H7 (cell line): ENCODE measurements at regions not wholly inside any gene's neighbourhood (a gene's known extent, or its start where the extent isn't known, plus 50 kb on each side); places are given as distances from the start of the nearest gene placed in this dataset.
A peak's percentile ranks its signal among the peaks of the same experiment; 100 is the strongest.
"Not testable (repeated sequence)": the region's sequence is repeated elsewhere in the genome, so short reads cannot be mapped to it uniquely, and the experiment has no call there.

Source experiments
- DNase-seq: peaks from one replicate; pipeline ENCODE4 v3.0.0; 2012
- H3K27me3 ChIP-seq: 2 replicates; pipeline ENCODE4 v1.6.0; 2011; ENCODE audit warnings: mild to moderate bottlenecking, low read length; ENCODE audit not compliant: control insufficient read depth, insufficient read depth
- H3K36me3 ChIP-seq: replicated peaks from 2 replicates; pipeline ENCODE4 v1.5.1; 2011; ENCODE audit warnings: low read length; ENCODE audit not compliant: control insufficient read depth, insufficient read depth
- H3K4me3 ChIP-seq: 2 replicates; pipeline ENCODE4 v1.5.1; 2011; ENCODE audit warnings: low read depth, mild to moderate bottlenecking, control low read depth, low read length, moderate library complexity; ENCODE audit not compliant: insufficient read depth

DNA sequence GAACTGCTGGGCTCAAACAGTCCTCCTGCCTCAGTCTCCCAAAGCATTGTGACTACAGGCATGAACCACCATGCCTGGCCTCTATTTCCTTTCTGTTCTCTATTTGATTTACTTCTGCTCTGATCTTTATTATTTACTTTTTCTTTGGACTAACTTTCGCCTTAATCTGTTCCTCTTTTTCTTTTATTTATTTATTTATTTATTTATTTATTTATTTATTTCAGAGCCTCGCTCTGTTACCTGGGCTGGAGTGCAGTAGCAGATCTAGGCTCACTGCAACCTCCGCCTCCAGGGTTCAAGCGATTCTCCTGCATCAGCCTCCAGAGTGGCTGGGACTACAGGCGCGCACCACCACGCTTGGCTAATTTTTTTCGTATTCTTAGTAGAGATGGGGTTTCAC, 1158.3 kb upstream of the GOT2 start:
- H3K27me3 ChIP-seq = no peaks in the 10 kb centered on the region
- no peak overlapping the region for H3K4me3 ChIP-seq
- H3K36me3 ChIP-seq = no peaks in the 10 kb centered on the region
- DNase-seq = no peak

DNA sequence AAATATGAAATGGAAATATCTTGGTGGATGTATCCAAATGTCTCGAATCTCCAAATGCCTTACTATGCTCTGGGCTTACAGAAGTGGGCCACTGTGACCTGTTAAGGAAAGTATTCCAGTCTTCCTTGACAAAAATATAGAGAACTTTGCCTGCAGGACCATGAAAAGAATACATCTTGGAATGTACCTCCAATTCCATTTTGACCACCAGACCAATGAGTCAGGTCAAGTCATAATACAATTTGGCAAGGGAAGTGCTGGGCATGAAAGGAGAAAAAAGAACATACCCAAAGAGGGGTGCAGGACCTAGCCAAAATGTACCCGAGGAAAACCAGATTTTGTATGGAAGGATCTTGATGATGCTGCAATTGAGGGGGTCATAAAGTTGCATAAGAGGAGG, 1153.7 kb upstream of the GOT2 start:
- Histone ChIP-seq H3K27me3 (no peaks in the 10 kb centered on the region), H3K4me3 (no peak overlapping the region), H3K36me3 (no peaks in the 10 kb centered on the region)
- DNase-seq = no peak

DNA sequence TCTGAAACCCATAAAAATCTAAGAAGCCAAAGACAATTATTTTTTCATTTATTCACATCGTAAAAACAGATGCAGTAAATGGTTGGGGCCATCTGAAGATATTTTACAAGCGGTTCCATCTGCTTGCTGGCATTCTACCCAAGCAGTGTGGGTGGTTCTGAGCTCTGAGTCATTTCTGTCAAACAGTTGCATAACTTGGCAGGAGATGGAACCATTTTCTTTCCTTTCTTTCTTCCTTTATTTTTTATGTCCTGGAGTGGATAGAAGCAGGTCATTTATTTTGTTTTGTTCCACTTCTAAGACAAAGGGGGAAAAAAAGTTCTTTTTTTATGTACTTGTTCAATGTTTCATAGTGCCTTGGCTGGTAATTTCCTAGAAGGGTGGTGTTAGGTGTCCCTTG, 1151.9 kb upstream of the GOT2 start:
- H3K36me3 ChIP-seq = no peaks in the 10 kb centered on the region
- no peak for DNase-seq
- H3K27me3 ChIP-seq = no peaks in the 10 kb centered on the region
- no peak overlapping the region for H3K4me3 ChIP-seq

DNA sequence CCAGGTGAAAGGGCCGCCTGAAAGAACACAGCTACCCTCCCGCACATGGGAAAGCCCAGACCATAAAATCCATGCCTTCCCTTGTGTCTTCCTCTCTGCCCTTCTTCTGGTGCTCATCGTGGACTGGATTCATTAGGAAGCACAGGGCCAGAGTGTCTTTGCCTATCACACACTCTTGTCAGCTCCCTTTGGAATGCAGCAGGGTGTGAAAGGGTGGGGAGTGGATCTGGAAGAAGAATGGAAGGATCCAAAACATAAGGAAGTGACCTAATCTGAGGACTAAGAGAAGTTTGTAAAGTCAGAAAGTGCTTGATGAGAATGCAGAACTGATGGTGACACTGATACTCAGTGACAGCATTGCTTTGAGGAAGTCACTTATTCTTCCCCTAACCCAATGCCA, 1147.3 kb upstream of the GOT2 start:
- H3K4me3 ChIP-seq = no peak overlapping the region
- no peaks in the 10 kb centered on the region for H3K27me3 ChIP-seq
- no peaks in the 10 kb centered on the region for H3K36me3 ChIP-seq
- DNase-seq = no peak

DNA sequence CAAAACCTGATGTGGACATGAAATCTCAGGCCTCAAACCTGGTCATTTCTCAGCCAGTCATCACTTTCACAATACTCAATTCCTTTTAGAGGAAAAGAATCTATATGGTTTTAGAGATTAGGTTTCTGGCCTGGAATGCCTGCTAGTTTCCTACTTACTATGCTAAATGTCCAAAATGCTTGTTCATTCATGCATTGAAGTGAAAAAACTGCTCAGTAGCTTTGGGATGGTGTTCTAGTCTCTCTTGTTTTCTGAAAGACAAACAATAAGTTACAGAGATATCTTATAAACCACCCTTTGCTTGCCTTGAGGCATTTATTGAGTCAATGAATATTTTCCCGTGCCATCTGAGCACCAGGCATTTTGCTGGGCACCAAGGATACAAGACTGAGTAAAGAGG, 1146.5 kb upstream of the GOT2 start:
- H3K36me3 ChIP-seq = no peaks in the 10 kb centered on the region
- H3K27me3 ChIP-seq = no peaks in the 10 kb centered on the region
- H3K4me3 ChIP-seq = no peak overlapping the region
- no peak for DNase-seq

DNA sequence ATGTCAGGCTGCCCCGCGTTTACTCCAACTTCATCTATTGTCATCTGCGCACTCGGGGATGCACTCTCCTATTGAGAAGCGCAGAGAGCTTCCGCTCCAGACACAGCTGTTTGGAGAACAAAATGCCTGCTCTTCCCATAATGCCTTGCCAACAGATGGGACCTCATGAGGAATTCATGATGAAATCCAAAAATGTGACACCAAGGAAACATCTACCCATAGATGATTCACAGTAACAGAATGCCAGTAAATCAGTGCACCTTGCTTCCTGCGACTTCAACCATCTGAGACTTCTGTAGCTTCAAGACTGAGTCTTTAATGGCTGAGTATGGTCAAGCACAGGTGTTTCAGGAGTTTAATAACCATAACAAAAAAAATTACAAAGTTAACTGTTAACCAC, 1144.9 kb upstream of the GOT2 start:
- no peak overlapping the region for H3K4me3 ChIP-seq
- no peak for DNase-seq

DNA sequence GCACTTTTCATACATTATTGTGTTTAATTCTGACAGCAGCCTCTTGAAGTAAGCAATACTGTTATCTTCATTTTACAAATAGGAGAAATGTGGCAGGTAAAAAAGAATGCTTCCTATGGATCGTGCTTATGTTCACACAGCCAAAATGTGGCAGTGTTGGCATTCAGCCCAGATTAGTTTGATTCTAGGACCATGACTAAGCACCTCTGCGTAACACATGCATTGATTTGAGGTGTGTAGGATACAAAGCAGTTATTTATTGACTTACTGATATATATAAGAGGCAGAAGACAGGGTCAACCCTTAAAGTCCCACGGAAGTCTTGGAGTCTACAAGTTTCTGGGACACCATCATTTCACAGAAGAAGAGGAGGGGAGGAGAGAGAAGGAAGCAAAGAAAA, 1144.4 kb upstream of the GOT2 start:
- Histone ChIP-seq H3K27me3 (no peaks in the 10 kb centered on the region), H3K36me3 (no peaks in the 10 kb centered on the region), H3K4me3 (no peak overlapping the region)
- DNase-seq = no peak

More for the DNA sequence above, 1144.9 kb upstream of the GOT2 start:
- no peaks in the 10 kb centered on the region for H3K27me3 ChIP-seq
- no peaks in the 10 kb centered on the region for H3K36me3 ChIP-seq

DNA sequence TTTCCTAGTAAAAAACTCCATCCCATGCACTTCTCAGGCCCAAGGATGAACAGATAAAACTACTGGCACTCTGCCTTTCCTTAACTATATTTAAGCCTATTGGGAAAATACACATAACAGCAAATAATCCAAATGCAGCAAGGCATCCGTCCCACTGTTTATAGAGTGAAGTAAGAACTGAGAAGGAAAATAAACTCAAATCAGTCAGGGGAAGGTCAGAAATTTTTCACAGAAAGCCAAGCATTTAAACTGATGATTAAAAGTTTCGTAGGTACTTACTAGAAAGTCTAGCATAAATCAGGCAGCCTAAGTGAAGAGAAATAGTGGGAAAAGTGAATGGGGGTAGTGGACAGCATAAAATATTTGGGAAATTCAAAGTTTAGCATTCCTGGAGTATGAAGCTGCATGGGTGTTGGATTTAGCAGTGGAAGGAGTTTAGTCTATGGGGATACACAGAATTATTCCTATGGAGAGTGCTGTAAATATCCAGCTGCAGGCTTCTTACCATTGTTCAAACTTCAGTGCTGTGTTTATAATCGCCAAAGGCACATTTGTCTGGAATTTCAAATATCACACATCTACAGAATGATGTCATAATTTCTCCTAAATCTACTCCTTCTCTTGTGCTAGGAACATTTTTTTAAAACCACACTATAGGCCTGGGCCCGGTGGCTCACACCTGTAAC, 1131.0 kb upstream of the GOT2 start:
- Histone ChIP-seq H3K4me3 (no peak overlapping the region), H3K36me3 (no peaks in the 10 kb centered on the region)
- DNase-seq = no peak

DNA sequence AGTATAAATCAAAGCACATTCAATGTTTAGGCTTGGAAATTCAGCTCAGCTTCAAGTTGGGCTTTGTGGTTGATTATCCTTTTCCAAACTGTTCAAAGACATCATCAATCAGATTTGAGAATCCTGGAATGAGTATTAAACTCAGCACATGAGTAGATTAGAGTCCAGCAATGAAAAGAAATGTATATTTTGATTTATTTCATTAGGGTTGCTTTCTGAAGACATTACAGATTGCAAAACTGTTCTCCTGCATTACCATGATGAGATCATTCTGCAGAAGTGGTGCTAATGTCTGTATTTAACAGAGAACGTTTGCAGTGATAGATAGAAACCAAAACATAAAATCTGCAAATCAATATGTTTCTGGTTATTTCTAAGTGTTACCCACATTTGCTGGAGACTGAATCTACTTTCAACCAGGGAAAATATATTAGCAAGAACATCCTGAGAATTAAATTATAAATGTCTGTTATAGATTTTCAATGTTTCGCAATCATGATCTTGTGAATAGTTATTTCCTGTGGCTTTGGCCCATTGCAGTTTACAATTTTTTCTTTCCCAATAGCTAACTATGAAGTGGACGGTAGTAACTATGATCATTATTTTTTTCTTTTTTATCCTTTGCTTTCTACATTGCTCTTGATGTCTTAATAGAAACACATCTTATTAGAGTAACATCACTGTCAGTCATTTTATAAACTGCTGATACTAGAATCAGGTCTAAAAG, 1125.7 kb upstream of the GOT2 start:
- no peak for DNase-seq
- no peak overlapping the region for H3K4me3 ChIP-seq
- no peaks in the 10 kb centered on the region for H3K27me3 ChIP-seq
- no peaks in the 10 kb centered on the region for H3K36me3 ChIP-seq

More for the DNA sequence above, 1131.0 kb upstream of the GOT2 start:
- no peaks in the 10 kb centered on the region for H3K27me3 ChIP-seq

DNA sequence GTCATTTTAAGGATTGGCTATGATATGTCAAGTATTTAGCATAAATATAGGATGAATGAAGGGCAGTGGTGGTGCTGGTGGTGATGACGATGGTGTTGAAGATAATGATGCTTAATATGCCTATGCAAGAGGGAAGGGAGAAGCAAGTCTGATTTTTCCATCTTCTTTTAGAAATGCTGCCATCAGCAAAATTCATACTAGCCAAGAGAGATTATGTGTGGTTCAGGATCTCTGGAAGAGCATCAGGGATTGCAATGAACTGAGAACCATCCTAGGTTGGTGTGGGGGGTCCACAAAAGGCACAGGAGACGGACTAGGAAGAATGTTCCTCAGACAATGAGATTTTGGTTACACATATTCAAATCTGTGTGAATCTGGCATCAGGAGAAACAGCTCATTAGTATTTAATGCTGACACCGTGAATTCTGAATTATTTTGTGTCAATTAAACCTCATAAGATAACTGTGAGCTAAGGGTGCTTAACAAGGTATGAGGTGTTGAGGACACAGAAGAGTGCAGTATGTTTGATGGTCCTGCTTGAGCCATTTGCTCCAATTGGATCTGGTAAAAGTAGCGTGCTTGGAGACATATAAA, 1120.8 kb upstream of the GOT2 start:
- no peak for DNase-seq
- Histone ChIP-seq H3K4me3 (no peak overlapping the region), H3K36me3 (no peaks in the 10 kb centered on the region), H3K27me3 (no peaks in the 10 kb centered on the region)

DNA sequence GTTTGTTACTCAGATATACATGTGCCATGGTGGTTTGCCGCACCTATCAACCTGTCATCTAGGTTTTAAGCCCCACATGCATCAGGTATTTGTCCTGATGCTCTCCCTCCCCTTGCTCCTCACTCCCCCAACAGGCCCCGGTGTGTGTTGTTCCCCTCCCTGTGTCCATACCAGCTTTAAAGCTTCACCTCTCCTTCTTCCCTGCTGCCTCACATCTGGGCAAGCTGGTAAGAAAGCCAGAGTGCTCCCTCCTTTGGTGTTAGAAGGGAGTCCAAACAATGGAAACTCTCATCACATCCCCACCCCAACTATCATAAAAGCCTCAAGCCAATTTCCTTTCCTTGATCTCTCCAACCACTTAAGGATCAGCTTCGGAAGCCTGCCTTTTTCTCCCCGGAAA, 1115.6 kb upstream of the GOT2 start:
- Histone ChIP-seq H3K36me3 (no peaks in the 10 kb centered on the region), H3K27me3 (no peaks in the 10 kb centered on the region), H3K4me3 (no peak overlapping the region)
- peak; percentile 11 for DNase-seq

DNA sequence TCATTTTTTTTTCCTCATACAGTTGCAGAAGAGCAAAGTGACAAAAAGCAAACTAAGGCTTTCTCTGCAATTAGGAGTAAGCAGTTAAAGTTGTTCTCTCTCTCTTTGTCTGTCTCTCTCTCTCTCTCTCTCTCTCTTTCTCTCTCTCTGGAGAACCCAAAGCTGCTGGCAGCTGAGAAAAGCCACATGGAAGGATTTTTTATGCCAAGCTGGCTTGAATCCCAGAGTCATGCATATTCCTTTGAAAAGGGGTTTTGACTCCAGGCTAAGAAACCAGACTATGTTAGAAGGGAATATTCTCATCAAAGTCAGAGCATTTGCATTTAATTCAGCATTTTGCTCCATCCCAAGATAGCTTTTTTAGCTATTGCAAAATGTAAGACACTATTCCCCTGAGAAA, 1114.2 kb upstream of the GOT2 start:
- no peak for DNase-seq
- Histone ChIP-seq H3K4me3 (no peak overlapping the region), H3K27me3 (no peaks in the 10 kb centered on the region), H3K36me3 (no peaks in the 10 kb centered on the region)

DNA sequence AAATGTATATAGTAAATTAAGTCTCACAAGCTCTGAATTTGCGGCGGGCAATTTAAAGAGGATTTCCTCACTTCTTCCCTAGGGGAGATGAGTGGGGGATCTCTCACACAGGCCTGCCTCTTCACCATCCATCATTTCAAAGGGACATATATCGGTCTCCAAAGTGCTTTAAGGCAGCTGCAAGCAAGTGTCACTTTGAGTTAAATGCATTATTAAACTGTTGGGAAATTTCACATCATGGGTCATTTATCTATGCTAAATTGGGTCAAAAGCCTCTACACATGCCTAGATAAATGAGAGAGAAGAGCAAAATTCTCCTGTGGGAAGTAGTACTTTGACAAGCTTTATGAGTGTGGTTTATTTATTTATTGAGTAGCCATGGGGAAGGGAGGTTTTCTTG, 1106.1 kb upstream of the GOT2 start:
- H3K36me3 ChIP-seq = no peaks in the 10 kb centered on the region
- H3K4me3 ChIP-seq = no peak overlapping the region
- H3K27me3 ChIP-seq = no peaks in the 10 kb centered on the region
- DNase-seq = no peak

DNA sequence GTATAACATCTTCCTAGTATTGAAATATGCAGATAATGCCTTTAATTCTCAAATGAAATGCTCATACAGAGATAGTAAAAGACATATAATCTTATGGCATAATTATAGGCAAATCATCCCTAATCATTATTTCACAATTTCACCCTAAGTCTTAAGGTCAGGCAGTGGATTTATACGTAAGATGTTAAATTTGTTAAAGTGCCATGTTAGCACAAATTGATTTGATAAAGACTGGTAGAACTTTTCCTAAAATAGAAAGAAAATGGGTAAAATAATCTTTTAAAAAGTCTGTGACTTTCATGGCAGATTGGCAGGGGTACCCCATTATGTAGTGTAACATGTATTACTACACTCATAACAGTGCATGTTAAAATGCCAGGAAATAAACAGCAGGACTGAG, 1092.7 kb upstream of the GOT2 start:
- H3K4me3 ChIP-seq = no peak overlapping the region
- DNase-seq = no peak
- no peaks in the 10 kb centered on the region for H3K27me3 ChIP-seq
- no peaks in the 10 kb centered on the region for H3K36me3 ChIP-seq

DNA sequence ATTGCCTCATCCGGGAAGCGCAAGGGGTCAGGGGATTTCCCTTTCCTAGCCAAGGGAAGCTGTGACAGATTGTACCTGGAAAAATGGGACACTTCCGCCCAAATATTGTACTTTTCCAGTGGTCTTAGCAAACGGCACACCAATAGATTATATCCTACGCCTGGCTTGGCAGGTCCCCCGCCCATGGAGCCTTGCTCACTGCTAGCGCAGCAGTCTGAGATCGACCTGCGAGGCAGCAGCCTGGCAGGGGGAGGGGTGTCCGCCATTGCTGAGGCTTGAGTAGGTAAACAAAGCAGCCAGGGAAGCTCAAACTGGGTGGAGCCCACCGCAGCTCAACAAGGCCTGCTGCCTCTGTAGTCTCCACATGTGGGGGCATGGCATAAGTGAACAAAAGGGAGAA, 1075.4 kb upstream of the GOT2 start:
- DNase-seq, H3K36me3 ChIP-seq, H3K27me3 ChIP-seq, H3K4me3 ChIP-seq: not testable (repeated sequence)
